Tibial artery (tissue), 4 donors: ENCODE measurements at regions not wholly inside any gene's neighbourhood (a gene's known extent, or its start where the extent isn't known, plus 50 kb on each side); places are given as distances from the start of the nearest gene placed in this dataset.

Experiments
- DNase-seq, 2 donors: peaks; one replicate each; pipeline ENCODE4 v3.0.0-alpha.2; 2019
- H3K27ac ChIP-seq, 2 donors: fragments of 200-600 bp; sonication (generic) in 1 of 2; 1 replicate in 1 of 2; 2 replicates in 1 of 2; pipeline ENCODE4 v1.5.1; 2018 to 2019; ENCODE audit warnings: mild to moderate bottlenecking in 1 of 2
- H3K27me3 ChIP-seq, 2 donors: fragments of 200-600 bp; sonication (generic) in 1 of 2; one replicate each; pipeline versions ENCODE4 v1.5.1 to v1.6.0; 2016 to 2019
- H3K36me3 ChIP-seq, 3 donors: fragments of 200-600 bp; sonication (generic) in 2 of 3; one replicate each; pipeline ENCODE4 v1.5.1; 2016 to 2019; ENCODE audit warnings: mild to moderate bottlenecking in 2 of 3
- H3K4me1 ChIP-seq, 4 donors: fragments of 200-600 bp; sonication (generic) in 2 of 4; 1 replicate in 3 of 4; 2 replicates in 1 of 4; pipeline ENCODE4 v1.5.1; 2016 to 2019
- H3K4me3 ChIP-seq, 2 donors: fragments of 200-600 bp; sonication (generic) in 1 of 2; 1 replicate in 1 of 2; 2 replicates in 1 of 2; pipeline ENCODE4 v1.5.1; 2018 to 2019; ENCODE audit warnings: mild to moderate bottlenecking in 2 of 2
- H3K9me3 ChIP-seq, 3 donors: fragments of 200-600 bp; sonication (generic) in 1 of 3; one replicate each; pipeline ENCODE4 v1.5.1; 2016 to 2019
- CTCF ChIP-seq, 2 experiments: fragments of 200-600 bp in 1 of 2; fragments of 450-650 bp in 1 of 2; IDR thresholded peaks; one replicate each; pipeline ENCODE4 v1.5.1; 2017 to 2019; ENCODE audit warnings: antibody characterized with exemption in 2 of 2, mild to moderate bottlenecking in 1 of 2, moderate library complexity in 1 of 2
- intact Hi-C: fragments of 100-400 bp; cut with DNase I; formaldehyde crosslinking; loops from one replicate; pipeline ENCODE4 v1.15.0; 2023; ENCODE audit warnings: low total_unique reads

DNA sequence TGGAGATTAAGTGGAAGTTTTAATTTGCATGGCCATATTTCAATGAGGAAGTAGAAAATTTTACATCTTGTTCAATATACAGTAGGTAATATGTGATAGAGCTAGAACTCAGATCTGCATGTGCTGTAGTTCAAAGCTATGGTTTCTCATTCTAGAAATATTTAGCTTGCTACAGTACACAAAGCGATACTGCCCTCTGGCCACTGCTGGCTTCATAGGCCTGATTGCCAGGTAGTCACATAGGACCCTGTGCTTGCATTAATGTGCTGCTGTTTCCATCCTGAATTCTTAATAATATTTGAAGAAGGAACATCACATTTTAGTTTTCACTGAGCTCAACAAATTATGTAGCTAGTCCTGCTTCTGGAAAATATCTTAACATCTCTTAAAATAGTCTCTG is 87.0 kb downstream of the PLSCR2 start:
- no peak for DNase-seq
- Histone ChIP-seq H3K36me3 (no peaks in the 10 kb centered on the region), H3K27ac (no peak overlapping the region), H3K4me1 (no peaks in the 10 kb centered on the region), H3K4me3 (no peak overlapping the region), H3K9me3 (no peaks in the 10 kb centered on the region), H3K27me3 (no peaks in the 10 kb centered on the region)
- intact Hi-C loops, result no loop called here
- no peak for TF ChIP-seq CTCF (IDR thresholded peaks at IDR 0.05)

DNA sequence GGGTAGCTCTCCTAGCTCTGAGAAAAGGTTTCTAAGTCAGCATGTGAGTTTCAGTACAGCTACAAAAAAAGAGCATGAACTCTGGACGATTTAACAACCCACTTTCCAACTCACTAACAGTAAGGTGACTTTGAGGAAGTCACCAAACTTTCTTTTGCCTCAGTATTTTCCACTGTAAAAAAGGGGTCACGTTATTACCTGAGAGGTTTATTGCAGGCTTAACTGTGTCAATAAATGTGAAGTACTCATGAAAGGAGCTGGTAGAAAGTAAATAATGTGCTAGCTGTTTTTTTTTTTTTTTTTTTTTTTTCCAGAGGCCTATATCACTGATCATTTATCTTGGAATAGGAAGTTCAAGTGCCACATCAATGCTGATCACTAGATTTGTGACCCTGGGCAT is 89.3 kb downstream of the PLSCR2 start:
- no peak for TF ChIP-seq CTCF (IDR thresholded peaks at IDR 0.05)
- intact Hi-C loops, result no loop called here
- Histone ChIP-seq H3K36me3 (no peaks in the 10 kb centered on the region), H3K27ac (no peak overlapping the region), H3K27me3 (no peaks in the 10 kb centered on the region), H3K9me3 (no peaks in the 10 kb centered on the region), H3K4me3 (no peak overlapping the region), H3K4me1 (no peaks in the 10 kb centered on the region)
- no peak for DNase-seq

GRCh38 chr3:146375219-146375618 is 94.1 kb downstream of the PLSCR2 start:
- peaks cover 0 to 8% (median 3%) of the 10 kb centered on the region in 3 donors for H3K9me3 ChIP-seq
- no peak for TF ChIP-seq CTCF (IDR thresholded peaks at IDR 0.05)
- no peak for DNase-seq
- H3K27ac ChIP-seq, result no peak overlapping the region
- H3K36me3 ChIP-seq, result no peaks in the 10 kb centered on the region
- no peaks in the 10 kb centered on the region for H3K27me3 ChIP-seq
- intact Hi-C loops, result no loop called here
- no peaks in the 10 kb centered on the region for H3K4me1 ChIP-seq
- H3K4me3 ChIP-seq, result no peak overlapping the region

DNA sequence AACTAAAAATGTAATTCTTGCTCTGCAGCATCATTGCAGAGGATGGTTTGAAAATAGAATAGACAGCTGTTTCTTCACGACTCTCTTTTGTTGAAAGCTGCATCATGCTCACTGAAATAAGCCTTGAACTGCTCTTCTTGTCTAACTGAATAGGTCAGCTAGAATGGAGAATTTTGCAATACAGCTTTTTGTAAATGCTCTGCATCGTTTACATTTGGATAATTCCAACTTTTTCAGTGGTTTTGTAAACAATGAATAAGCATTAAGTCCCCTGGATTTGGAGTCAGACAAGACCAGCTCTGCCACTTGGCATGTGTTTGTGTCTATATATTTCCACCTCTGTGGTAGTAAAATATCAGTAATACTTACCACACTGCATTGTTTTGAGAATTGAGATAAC is 95.2 kb downstream of the PLSCR2 start:
- DNase-seq, result no peak
- no peak overlapping the region for H3K4me3 ChIP-seq
- H3K36me3 ChIP-seq, result no peaks in the 10 kb centered on the region
- no peak overlapping the region for H3K27ac ChIP-seq
- no peaks in the 10 kb centered on the region for H3K27me3 ChIP-seq
- no peaks in the 10 kb centered on the region for H3K4me1 ChIP-seq
- no peak for TF ChIP-seq CTCF (IDR thresholded peaks at IDR 0.05)
- H3K9me3 ChIP-seq, result peaks cover 0 to 8% (median 3%) of the 10 kb centered on the region in 3 donors
- intact Hi-C loops, result no loop called here

- no peak for DNase-seq
- Histone ChIP-seq H3K27ac (no peak overlapping the region), H3K4me3 (no peak overlapping the region), H3K4me1 (no peaks in the 10 kb centered on the region), H3K9me3 (peaks cover 0 to 8% (median 3%) of the 10 kb centered on the region in 3 donors), H3K36me3 (no peaks in the 10 kb centered on the region), H3K27me3 (no peaks in the 10 kb centered on the region)
- TF ChIP-seq CTCF (IDR thresholded peaks at IDR 0.05), result no peak
- intact Hi-C loops, result no loop called here
These were observed 97.5 kb downstream of the PLSCR2 start for GRCh38 chr3:146371902-146372301.

GRCh38 chr3:146368882-146369523 is 100.4 kb downstream of the PLSCR2 start:
- DNase-seq, result no peak
- Histone ChIP-seq H3K27ac (no peak overlapping the region), H3K36me3 (no peaks in the 10 kb centered on the region), H3K4me1 (no peaks in the 10 kb centered on the region), H3K4me3 (no peak overlapping the region), H3K27me3 (no peaks in the 10 kb centered on the region), H3K9me3 (peaks cover 0 to 8% (median 3%) of the 10 kb centered on the region in 3 donors)
- no peak for TF ChIP-seq CTCF (IDR thresholded peaks at IDR 0.05)
- intact Hi-C loops, result no loop called here
